ENCODE measurements at regions not wholly inside any gene's neighbourhood (a gene's known extent, or its start where the extent isn't known, plus 50 kb on each side); places are given as distances from the start of the nearest gene placed in this dataset.

GRCh38 chr1:104136621-104137020, 386.9 kb downstream of the AMY1C start:
- Histone ChIP-seq H3K79me2 (ENCODE audit: insufficient read depth, low read length) (no peaks in the 10 kb centered on the region), H2AFZ (ENCODE audit: low read length) (no peak overlapping the region), H3K36me3 (replicated peaks in 1 of 2; ENCODE audit: control insufficient read depth in 1 of 2, insufficient read depth in 2 of 2, low read length in 2 of 2) (no peaks in the 10 kb centered on the region), H3K27ac (ENCODE audit: extremely low read length, insufficient read depth, low read length) (no peak overlapping the region), H4K20me1 (ENCODE audit: insufficient read depth, low read length) (no peaks in the 10 kb centered on the region), H3K9me3 (ENCODE audit: low read length) (no peaks in the 10 kb centered on the region), H3K4me2 (ENCODE audit: low read depth, low read length) (no peak overlapping the region), H3K4me3 (replicated peaks in 1 of 3; ENCODE audit: insufficient read depth in 1 of 3, low read depth in 2 of 3, low read length in 3 of 3) (no peak overlapping the region), H3K27me3 (ENCODE audit: control insufficient read depth in 1 of 2, insufficient read depth in 2 of 2, low read length in 2 of 2) (no peaks in the 10 kb centered on the region), H3K9ac (ENCODE audit: insufficient read depth, low read depth, low read length) (no peak overlapping the region), H3K4me1 (ENCODE audit: insufficient read depth, low read length) (no peaks in the 10 kb centered on the region)
- 0% methylated on average over 3 of the region's 3 CpGs for WGBS (ENCODE audit: low lambda C conversion rate)
- FAIRE-seq (no peak), DNase-seq (ENCODE audit: low spot score) (no peak), ATAC-seq (no peak)
- in situ Hi-C loops (cut with HindIII; ENCODE audit: extremely low pct_ligation_motif_present, low pct_unique_long_range_greater_than_20kb) = loop anchor here (10.0 kb wide), 1 partner anchor 192 kb away; no protein-coding TSS in a partner anchor
- CTCF ChIA-PET (ENCODE audit: low intra/inter-chr PET ratio, low total read pairs) = no interaction called here
- intact Hi-C loops (cut with micrococcal nuclease; ENCODE audit: unreplicated experiment) = no loop called here
- POLR2A ChIA-PET = no interaction called here
- BruUV-seq (replicated peaks) = no TSS peak
- TF ChIP-seq SRSF9 (IDR thresholded peaks at IDR 0.05; ENCODE audit: borderline replicate concordance, insufficient read depth, low read depth, low read length, poor library complexity, severe bottlenecking) = no peak
- no peak for TF ChIP-seq IRF2 (CRISPR knock-in tag; IDR thresholded peaks at IDR 0.05)
- no peak for TF ChIP-seq ZBTB40 (IDR thresholded peaks at IDR 0.05)
- no peak for TF ChIP-seq ZBTB40 (CRISPR knock-in tag; IDR thresholded peaks at IDR 0.05)
- TF ChIP-seq PITX1 (CRISPR knock-in tag; IDR thresholded peaks at IDR 0.05) = no peak
- TF ChIP-seq PLSCR1 (CRISPR knock-in tag; IDR thresholded peaks at IDR 0.05; ENCODE audit: borderline replicate concordance) = no peak
- TF ChIP-seq KAT8 (CRISPR knock-in tag; IDR thresholded peaks at IDR 0.05) = no peak
- TF ChIP-seq SMAD3 (CRISPR knock-in tag; IDR thresholded peaks at IDR 0.05) = no peak
- TF ChIP-seq ZBTB49 (CRISPR knock-in tag; IDR thresholded peaks at IDR 0.05; ENCODE audit: borderline replicate concordance) = no peak
